SU-DHL-6 (cell line): ENCODE measurements at regions not wholly inside any gene's neighbourhood (a gene's known extent, or its start where the extent isn't known, plus 50 kb on each side); places are given as distances from the start of the nearest gene placed in this dataset.

Experiments used
- CTCF ChIP-seq: fragments of 200-600 bp; sonication (generic); IDR thresholded peaks from one replicate; pipeline ENCODE4 v1.5.1; 2017; ENCODE audit warnings: antibody characterized with exemption, mild to moderate bottlenecking, low read length, moderate library complexity; ENCODE audit not compliant: insufficient read depth, poor library complexity, severe bottlenecking
- EZH2phosphoT487 ChIP-seq: fragments of 200-600 bp; sonication (generic), shearing (Covaris generic); conservative IDR thresholded peaks from 2 replicates; pipeline ENCODE4 v1.6.1; 2018; ENCODE audit warnings: mild to moderate bottlenecking, antibody characterized with exemption, low read length, moderate library complexity, mixed read lengths

- no peak for TF ChIP-seq CTCF
- TF ChIP-seq EZH2phosphoT487, result no peak
Observed at GRCh38 chr7:131141443-131141967, 186.2 kb upstream of the MKLN1 start.
